ENCODE measurements at regions not wholly inside any gene's neighbourhood (a gene's known extent, or its start where the extent isn't known, plus 50 kb on each side); places are given as distances from the start of the nearest gene placed in this dataset.
"Not testable (repeated sequence)": the region's sequence is repeated elsewhere in the genome, so short reads cannot be mapped to it uniquely, and the experiment has no call there.

DNA sequence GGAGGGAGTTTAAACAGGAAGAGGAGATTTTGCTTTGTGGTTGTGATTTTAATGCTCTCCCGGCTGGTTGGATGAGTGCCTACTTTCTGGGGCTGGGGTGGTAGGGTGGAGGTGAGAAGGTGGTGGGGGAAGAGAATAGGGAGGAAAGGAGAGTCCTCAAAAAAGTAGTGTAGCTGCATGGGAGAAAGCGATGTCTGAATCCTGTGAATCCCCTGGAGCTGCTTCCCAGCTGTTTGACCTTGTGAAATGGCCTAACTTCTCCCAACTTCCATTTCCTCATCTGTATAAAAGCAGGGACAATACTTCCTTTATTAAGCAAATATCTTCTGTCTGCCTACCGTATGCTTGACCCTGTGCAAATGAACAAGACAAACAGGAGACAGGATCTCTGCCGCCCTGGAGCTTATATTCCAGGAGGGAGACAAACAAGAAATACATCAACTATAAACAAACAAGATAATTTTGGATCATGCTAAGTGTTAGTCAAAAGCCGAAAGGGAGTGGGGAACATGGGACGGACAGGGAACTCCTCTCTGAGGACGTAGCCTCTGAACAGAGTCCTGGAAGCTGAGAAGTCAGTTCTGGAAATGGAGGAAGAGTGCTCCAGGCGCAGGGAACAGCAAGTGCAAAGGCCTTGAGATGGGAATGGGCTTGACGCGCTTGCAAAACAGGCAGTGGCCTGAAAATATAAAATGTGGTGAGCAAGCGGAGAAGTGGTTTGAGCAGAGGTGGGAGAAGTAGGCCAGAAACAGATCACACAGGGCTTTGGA is 103.5 kb downstream of the SPRY4 start:
- no peak for DNase-seq

DNA sequence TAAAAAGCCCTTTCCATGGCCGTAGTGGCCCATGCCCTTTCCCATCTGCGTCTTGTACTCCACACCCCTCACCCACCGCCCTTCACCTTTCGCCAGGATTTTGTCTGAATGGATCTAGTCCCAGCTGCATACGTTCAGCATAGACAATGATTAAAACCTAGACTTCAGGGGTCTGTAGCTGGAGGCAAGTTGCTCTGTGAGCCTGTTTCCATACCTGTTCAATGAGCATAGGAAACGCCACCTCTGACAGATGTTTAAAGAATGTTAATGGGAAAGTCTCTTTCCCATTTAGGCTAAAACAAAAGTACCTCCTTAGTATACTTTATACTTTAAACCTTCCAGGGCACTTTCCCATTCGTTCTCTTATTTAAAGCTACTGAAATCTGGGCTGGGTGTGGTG is 105.7 kb downstream of the SPRY4 start:
- DNase-seq: no peak

DNA sequence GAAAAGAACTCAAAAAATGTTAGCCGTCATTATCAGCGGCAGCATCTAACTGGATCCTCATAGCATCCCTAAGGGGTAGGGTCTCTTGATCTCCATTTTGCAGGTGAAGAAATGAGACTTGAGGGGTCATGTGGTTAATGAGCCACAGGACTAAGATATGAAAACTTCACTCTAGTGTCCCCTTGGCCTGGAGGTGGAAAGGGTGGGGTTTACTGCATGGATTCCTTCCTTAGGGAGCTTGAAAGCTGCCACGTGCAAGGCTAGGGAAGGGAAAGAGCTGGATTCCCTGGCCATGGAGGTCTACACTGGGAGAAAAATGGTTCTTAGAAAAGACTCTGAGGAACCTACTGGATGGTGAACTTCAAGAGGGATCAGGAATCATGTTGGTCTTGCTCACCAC is 107.9 kb downstream of the SPRY4 start:
- no peak for DNase-seq

DNA sequence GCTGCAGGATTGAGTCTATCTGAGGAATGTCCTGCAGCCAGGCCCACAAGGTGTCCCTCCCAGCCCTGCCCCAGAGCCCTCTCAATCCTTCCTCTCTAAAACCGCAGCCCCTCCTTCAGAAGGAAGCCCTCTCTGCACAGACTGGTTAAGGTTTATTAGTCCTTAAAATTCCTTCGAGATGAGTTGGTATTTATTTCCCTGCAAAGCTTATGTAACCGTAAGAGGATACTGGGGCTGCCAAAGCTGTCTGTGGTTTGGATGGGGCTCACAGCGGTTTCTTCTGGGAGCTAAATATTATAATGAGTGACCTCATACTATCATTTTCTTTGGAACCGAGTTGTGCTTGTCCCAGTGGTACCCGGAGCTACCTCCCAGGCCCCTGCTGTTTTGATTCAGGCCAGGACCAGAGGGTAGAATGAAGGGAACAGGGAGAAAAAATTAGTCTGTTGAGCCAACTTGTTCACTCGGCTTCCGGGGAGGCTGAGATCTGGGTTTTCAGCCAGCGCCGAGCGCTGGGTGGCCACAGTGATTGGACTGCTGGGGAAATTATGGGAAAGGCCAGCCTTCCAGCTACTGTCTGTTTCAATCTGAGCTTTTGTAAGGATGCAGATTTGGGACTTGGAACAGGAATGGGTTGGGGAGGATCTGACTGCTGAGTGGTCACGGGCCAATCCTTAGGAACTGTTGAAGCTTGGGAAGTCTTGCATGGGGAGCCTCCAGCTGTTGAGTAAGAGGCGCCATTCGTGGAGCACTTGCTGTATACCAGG is 107.5 kb downstream of the NDFIP1 start:
- DNase-seq: no peak

DNA sequence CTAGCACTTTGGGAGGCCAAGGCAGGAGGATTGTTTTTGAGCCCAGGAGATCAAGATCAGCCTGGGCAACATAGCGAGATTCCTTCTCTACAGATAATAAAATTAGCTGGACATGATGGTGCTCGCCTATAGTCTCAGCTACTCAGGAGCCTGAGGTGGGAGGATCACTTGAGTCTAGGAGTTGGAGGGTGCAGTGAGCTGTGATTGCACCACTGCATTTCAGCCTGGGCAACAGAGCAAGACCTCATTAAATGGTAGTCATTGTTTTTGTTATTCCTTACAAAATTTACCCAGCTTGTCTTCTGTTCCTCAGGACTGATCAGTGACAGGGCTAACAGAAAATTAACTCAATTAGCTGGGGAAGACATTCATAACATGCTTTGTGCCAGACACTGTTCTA is 104.5 kb downstream of the NDFIP1 start:
- no peak for DNase-seq

DNA sequence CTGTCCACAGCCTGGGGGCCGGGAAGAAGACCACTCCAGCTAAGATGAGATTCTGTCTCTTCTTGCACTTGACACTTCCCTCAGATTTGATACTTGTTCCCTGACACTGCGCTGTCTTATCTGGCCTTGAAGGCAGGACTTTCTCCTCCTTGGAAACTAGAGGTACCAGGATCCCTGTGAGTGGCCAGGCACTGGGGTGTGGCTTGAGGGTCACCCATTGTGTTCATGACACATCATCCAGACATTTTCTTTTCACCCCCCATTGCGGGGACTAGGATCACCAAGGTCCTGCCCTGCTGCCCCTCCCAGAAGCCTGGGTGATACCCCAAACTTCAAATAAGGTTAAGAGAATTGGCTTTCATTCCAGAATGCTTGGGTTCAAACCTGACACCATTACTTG is 103.3 kb downstream of the NDFIP1 start:
- DNase-seq: no peak

DNA sequence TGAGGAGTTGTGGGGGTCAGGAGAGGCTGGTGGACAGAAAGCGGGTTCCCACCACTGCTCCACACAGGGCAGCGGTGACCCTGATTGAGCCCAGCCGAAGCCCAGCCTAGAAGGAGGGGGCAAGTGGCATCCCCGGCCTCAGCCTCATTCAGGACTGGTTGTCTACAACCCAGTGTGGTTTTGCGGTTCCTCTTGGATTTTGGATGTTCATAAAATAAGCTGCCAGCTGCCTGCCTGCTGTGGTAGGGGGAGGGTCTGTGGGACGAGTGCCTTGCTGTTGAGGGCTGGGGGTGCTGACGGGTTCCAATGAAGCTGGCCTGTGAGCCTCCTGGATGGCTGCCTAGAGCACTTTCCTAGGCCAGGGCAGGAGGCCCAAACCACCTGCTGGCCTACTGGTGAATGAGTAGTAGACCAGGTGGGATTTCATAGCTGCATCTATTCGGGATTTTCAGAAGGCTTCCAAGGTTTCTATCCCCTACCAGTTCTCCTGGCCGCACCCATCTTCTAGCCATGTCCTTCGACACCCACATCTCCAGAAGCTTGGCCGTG is 102.4 kb downstream of the NDFIP1 start:
- no peak for DNase-seq

DNA sequence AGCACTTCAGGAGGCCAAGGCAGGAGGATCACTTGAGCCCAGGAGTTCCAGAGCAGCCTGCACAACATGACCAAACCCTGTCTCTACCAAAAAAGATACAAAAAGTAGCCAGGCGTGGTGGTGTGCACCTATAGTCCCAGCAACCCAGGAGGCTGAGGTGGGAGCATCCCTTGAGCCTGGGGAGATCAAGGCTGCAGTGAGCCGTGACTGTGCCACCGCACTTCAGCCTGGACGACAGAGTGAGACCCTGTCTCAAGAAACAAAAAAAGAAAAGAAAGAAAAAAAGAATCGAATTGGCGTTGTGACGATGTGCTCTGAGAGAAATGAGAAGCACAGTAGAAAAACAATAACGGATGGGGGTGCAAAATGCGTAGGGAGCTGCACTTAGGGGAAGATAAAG is 101.4 kb downstream of the NDFIP1 start:
- no peak for DNase-seq

DNA sequence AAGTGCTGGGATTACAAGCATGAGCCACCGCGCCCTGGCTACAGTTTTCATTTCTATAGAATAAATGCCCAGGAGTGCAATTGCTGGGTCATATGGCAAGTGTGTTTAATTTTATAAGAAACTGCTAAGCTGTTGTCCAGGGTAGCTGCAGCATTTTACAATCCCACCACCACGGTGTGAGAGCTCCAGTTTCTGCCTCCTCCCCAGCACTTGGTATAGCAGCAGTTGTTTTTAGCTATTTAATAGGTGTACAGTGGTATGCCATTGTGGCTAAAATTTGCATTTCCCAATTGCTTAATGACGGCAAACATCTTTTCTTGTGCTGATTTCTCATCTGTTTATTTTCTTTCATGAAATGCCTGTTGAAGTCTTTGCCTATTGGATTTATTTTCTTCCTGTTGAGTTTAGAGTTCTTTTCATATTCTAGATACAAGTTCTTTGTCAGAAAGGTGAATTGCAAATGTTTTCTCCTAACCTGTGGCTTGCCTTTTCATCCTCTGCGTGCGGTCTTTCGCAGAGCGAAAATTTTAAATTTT is 100.3 kb downstream of the NDFIP1 start:
- no peak for DNase-seq

DNA sequence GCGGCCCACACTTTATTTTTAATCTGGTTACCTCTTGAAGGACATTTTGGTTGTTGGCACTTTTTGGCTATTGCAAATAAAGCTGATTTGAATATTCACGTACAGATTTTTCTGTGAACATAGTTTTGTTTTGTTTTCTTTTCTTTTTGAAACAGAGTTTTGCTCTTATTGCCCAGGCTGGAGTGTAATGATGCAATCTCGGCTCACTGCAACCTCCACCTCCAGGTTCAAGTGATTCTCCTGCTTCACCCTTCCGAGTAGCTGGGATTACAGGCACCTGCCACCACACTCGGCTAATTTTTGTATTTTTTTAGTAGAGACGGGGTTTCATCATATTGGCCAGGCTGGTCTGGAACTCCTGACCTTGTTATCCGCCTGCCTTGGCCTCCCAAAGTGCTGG is 99.7 kb downstream of the NDFIP1 start:
- not testable (repeated sequence) for DNase-seq

DNA sequence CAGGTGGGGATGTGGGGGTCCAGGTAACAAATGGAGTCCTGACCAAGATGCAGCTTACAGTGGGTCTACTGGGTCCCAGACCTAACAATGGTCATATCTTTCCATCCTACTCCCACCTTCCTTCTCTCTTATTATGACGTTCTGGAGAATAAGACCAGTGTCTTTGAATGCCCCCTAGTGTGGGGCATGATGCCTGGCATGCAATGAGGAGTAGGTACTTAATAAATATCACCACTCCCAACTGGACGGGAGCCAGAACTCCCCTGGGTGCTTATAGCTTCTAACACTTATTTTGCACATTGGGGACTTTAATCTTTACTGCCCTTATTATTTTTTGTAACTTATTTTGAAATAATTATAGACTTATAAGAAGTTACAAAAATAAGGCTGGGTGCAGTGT is 98.2 kb downstream of the NDFIP1 start:
- DNase-seq: no peak

DNA sequence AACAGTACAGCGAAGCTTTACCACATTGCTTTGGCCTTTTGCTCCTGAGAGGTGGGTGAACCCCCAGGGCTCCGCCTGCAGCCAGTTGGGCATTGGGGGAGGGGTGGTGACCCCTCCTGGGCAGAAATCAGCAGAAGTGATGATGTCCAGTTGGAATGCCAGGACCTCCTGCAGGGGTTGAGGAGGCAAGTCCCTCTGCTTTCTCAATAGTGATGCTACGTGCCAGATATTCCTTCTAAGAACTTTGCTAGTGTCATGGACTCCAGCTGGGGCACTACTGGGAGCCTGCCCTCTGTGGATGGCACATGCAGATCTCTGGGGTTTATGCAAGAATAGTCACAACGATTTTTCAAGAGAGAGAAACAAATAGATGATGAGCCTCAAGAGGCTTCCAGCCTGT is 95.6 kb downstream of the NDFIP1 start:
- no peak for DNase-seq
